ENCODE measurements at regions not wholly inside any gene's neighbourhood (a gene's known extent, or its start where the extent isn't known, plus 50 kb on each side); places are given as distances from the start of the nearest gene placed in this dataset.

DNA sequence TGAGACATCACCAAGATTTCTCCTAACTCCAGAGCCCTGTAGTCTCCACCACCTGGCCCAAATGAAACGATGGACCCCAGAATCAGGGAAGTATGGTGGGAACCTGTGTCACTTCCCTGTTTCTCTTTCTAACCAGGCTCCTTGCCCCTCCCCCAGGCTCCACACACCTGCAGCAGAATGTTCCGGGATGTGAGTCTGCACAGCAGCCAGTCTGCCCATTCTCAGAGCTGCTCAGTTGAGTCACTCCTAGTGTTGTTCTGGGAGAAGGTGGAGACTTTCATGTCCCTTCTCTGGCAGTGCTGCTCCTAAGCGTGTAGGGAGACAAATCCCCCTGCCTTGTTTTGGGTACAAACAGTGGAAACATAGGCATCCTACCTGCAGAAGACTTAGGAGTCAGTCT, 76.0 kb upstream of the XPA start:
- TF ChIP-seq CTCF (IDR thresholded peaks at IDR 0.05) (no peak), POLR2A (IDR thresholded peaks at IDR 0.05) (no peak), POLR2AphosphoS5 (IDR thresholded peaks at IDR 0.05) (no peak), EP300 (IDR thresholded peaks at IDR 0.05) (no peak)

Measured in stomach (tissue), 4 donors.